ENCODE measurements at regions not wholly inside any gene's neighbourhood (a gene's known extent, or its start where the extent isn't known, plus 50 kb on each side); places are given as distances from the start of the nearest gene placed in this dataset.

DNA sequence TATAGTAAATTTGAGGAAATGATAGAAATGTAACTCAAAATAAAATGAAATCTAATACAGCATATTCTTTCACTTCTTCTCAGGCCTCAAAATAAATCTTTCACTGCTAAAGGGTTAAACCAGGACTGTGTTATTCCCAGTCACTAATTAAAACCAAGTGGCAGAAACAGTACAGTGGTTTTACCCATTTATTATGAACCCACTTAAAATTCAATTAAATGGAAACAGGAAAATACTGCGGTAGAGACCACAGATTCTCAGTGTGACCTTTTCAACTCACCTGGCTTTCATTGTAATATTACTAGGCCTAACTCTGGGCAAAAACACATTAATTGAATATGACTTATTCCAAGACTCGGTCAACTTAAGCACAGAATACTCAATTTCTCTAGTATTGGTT lies 176.5 kb upstream of the DKK2 start:
- Histone ChIP-seq H2AFZ (ENCODE audit: low read depth, low read length) (no peak overlapping the region), H3K79me2 (replicated peaks; ENCODE audit: insufficient read depth, low read length) (no peaks in the 10 kb centered on the region), H3K4me3 (ENCODE audit: low read length) (no peak overlapping the region), H3K9me3 (ENCODE audit: low read length) (no peaks in the 10 kb centered on the region), H4K20me1 (ENCODE audit: insufficient read depth) (no peaks in the 10 kb centered on the region), H3K36me3 (ENCODE audit: insufficient read depth, low read length) (no peaks in the 10 kb centered on the region), H3F3A (ENCODE audit: insufficient read depth, low read length, poor library complexity, severe bottlenecking) (no peaks in the 10 kb centered on the region), H3K27me3 (ENCODE audit: insufficient read depth, low read depth, low read length) (no peaks in the 10 kb centered on the region), H3K27ac (ENCODE audit: low read length) (no peak overlapping the region), H3K9me2 (ENCODE audit: insufficient read depth, low read length) (no peaks in the 10 kb centered on the region), H3K4me2 (ENCODE audit: low read length) (no peak overlapping the region), H3K9ac (ENCODE audit: low read length) (no peak overlapping the region)
- TF ChIP-seq RAD21 (conservative IDR thresholded peaks at IDR 0.05) (no peak), SMC3 (conservative IDR thresholded peaks at IDR 0.05; ENCODE audit: poor library complexity) (no peak), EZH2 (IDR thresholded peaks at IDR 0.05; ENCODE audit: borderline replicate concordance, insufficient read depth, low read length, poor library complexity, severe bottlenecking) (no peak), TAF1 (IDR thresholded peaks at IDR 0.05; ENCODE audit: low read depth) (no peak), MXI1 (conservative IDR thresholded peaks at IDR 0.05; ENCODE audit: poor library complexity, severe bottlenecking) (no peak), POLR2AphosphoS5 (IDR thresholded peaks at IDR 0.05) (no peak)
- TF ChIP-seq, protein P1, sequence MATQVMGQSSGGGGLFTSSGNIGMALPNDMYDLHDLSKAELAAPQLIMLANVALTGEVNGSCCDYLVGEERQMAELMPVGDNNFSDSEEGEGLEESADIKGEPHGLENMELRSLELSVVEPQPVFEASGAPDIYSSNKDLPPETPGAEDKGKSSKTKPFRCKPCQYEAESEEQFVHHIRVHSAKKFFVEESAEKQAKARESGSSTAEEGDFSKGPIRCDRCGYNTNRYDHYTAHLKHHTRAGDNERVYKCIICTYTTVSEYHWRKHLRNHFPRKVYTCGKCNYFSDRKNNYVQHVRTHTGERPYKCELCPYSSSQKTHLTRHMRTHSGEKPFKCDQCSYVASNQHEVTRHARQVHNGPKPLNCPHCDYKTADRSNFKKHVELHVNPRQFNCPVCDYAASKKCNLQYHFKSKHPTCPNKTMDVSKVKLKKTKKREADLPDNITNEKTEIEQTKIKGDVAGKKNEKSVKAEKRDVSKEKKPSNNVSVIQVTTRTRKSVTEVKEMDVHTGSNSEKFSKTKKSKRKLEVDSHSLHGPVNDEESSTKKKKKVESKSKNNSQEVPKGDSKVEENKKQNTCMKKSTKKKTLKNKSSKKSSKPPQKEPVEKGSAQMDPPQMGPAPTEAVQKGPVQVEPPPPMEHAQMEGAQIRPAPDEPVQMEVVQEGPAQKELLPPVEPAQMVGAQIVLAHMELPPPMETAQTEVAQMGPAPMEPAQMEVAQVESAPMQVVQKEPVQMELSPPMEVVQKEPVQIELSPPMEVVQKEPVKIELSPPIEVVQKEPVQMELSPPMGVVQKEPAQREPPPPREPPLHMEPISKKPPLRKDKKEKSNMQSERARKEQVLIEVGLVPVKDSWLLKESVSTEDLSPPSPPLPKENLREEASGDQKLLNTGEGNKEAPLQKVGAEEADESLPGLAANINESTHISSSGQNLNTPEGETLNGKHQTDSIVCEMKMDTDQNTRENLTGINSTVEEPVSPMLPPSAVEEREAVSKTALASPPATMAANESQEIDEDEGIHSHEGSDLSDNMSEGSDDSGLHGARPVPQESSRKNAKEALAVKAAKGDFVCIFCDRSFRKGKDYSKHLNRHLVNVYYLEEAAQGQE (IDR thresholded peaks at IDR 0.05; ENCODE audit: borderline replicate concordance): no peak

DNA sequence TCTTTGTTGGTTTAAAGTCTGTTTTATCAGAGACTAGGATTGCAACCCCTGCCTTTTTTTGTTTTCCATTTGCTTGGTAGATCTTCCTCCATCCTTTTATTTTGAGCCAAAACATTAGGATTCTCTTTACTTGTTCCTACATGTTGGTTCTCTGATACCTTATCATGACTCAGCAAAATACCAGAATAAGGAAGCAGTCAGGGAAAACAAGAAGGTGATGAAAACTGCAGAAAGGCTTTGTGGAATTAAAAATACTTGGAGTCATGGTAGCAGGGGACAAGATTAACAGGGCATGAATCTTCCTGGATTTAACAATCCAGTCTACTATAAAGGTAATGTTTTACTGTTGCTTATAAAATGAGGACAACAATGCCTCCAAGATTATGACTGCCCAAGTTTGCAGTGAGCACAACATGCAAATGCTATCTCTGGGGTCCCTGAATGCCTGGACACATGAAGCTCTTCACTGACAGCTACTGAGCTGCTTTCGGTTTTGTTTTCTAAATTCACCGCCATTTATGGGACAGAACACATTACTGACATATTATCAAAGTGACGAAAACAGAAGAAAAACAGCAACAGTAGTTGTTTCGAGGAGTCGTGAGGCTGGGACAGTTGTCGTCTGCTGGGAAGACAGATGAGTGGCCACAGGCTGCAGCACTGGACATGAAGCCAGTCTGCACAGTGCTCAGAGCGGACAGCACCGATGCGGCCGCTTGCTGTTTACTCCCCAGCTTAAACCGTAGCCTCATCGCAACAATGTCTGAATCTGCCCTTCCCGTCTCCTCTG lies 174.5 kb upstream of the DKK2 start:
- Histone ChIP-seq H3K4me2 (ENCODE audit: low read length) (no peak overlapping the region), H3K27me3 (ENCODE audit: insufficient read depth, low read depth, low read length) (no peaks in the 10 kb centered on the region), H3K9me3 (ENCODE audit: low read length) (no peaks in the 10 kb centered on the region), H3K4me3 (ENCODE audit: low read length) (no peak overlapping the region), H2AFZ (ENCODE audit: low read depth, low read length) (no peak overlapping the region), H3K79me2 (replicated peaks; ENCODE audit: insufficient read depth, low read length) (no peaks in the 10 kb centered on the region), H3K27ac (ENCODE audit: low read length) (no peak overlapping the region), H3K9ac (ENCODE audit: low read length) (no peak overlapping the region), H4K20me1 (ENCODE audit: insufficient read depth) (no peaks in the 10 kb centered on the region), H3K9me2 (ENCODE audit: insufficient read depth, low read length) (no peaks in the 10 kb centered on the region), H3F3A (ENCODE audit: insufficient read depth, low read length, poor library complexity, severe bottlenecking) (no peaks in the 10 kb centered on the region), H3K36me3 (ENCODE audit: insufficient read depth, low read length) (no peaks in the 10 kb centered on the region)
- TF ChIP-seq EZH2 (IDR thresholded peaks at IDR 0.05; ENCODE audit: borderline replicate concordance, insufficient read depth, low read length, poor library complexity, severe bottlenecking): no peak
- TF ChIP-seq, protein P2, sequence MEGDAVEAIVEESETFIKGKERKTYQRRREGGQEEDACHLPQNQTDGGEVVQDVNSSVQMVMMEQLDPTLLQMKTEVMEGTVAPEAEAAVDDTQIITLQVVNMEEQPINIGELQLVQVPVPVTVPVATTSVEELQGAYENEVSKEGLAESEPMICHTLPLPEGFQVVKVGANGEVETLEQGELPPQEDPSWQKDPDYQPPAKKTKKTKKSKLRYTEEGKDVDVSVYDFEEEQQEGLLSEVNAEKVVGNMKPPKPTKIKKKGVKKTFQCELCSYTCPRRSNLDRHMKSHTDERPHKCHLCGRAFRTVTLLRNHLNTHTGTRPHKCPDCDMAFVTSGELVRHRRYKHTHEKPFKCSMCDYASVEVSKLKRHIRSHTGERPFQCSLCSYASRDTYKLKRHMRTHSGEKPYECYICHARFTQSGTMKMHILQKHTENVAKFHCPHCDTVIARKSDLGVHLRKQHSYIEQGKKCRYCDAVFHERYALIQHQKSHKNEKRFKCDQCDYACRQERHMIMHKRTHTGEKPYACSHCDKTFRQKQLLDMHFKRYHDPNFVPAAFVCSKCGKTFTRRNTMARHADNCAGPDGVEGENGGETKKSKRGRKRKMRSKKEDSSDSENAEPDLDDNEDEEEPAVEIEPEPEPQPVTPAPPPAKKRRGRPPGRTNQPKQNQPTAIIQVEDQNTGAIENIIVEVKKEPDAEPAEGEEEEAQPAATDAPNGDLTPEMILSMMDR (IDR thresholded peaks at IDR 0.05; ENCODE audit: poor library complexity, severe bottlenecking): no peak
- no peak for TF ChIP-seq MXI1 (conservative IDR thresholded peaks at IDR 0.05; ENCODE audit: poor library complexity, severe bottlenecking)
- TF ChIP-seq EP300 (conservative IDR thresholded peaks at IDR 0.05; ENCODE audit: poor library complexity, severe bottlenecking): no peak
- no peak for TF ChIP-seq POLR2AphosphoS5 (IDR thresholded peaks at IDR 0.05)
- TF ChIP-seq, protein P1 (IDR thresholded peaks at IDR 0.05; ENCODE audit: borderline replicate concordance): no peak
- no peak for TF ChIP-seq TAF1 (IDR thresholded peaks at IDR 0.05; ENCODE audit: low read depth)
- TF ChIP-seq RAD21 (conservative IDR thresholded peaks at IDR 0.05): no peak
- no peak for TF ChIP-seq SMC3 (conservative IDR thresholded peaks at IDR 0.05; ENCODE audit: poor library complexity)

Measured in neural cell (in vitro differentiated cells).